PC-3 (cell line): ENCODE measurements at regions not wholly inside any gene's neighbourhood (a gene's known extent, or its start where the extent isn't known, plus 50 kb on each side); places are given as distances from the start of the nearest gene placed in this dataset.

Experiments used
- ATAC-seq: fragments of 200-7000 bp; cut with Tn5 transposase; 2 replicates; pipeline ENCODE4 v1.9.1; 2020; ENCODE audit warnings: mild to moderate bottlenecking, moderate library complexity
- BruUV-seq: library from RNA; stranded (reverse); fragments of 400-500 nt; replicated peaks from 2 replicates; lab custom pipeline; 2021; lab: Mats Ljungman, UMichigan
- CTCF ChIA-PET: fragments of 300-600 bp; sonication (Branson Sonifier 250); formaldehyde crosslinking; loops from one replicate; lab custom pipeline; 2022; ENCODE audit warnings: antibody characterized with exemption; lab: Charles Lee
- POLR2A ChIA-PET: fragments of 300-600 bp; sonication (Branson Sonifier 250); formaldehyde crosslinking; loops from one replicate; lab custom pipeline; 2022; ENCODE audit warnings: antibody characterized with exemption; ENCODE audit not compliant: unreplicated experiment; lab: Charles Lee
- DNase-seq: peaks from one replicate; pipeline ENCODE4 v3.0.0-alpha.2; 2015
- H2AFZ ChIP-seq: fragments of 300-600 bp; sonication (generic); 2 replicates; pipeline ENCODE4 v1.6.0; 2016; ENCODE audit warnings: antibody characterized with exemption, low read length
- H3F3A ChIP-seq: fragments of 300-600 bp; sonication (generic); one replicate; pipeline ENCODE4 v1.6.0; 2017; ENCODE audit warnings: antibody characterized with exemption, low read length, control low read depth, mild to moderate bottlenecking; ENCODE audit not compliant: unreplicated experiment
- H3K27ac ChIP-seq: fragments of 300-600 bp; sonication (generic); 2 replicates; pipeline ENCODE4 v1.5.1; 2016; ENCODE audit warnings: mild to moderate bottlenecking, low read length
- H3K27me3 ChIP-seq: fragments of 300-600 bp; sonication (generic); 2 replicates; pipeline ENCODE4 v1.6.1; 2016; ENCODE audit warnings: low read length, mixed read lengths
- H3K36me3 ChIP-seq: fragments of 300-600 bp; sonication (generic); 2 replicates; pipeline ENCODE4 v1.6.1; 2016; ENCODE audit warnings: low read depth, mixed run types, low read length, mixed read lengths
- H3K4me1 ChIP-seq: fragments of 300-600 bp; sonication (generic); 2 replicates; pipeline ENCODE4 v1.5.1; 2016; ENCODE audit warnings: low read length; ENCODE audit not compliant: insufficient read depth
- H3K4me2 ChIP-seq: fragments of 300-600 bp; sonication (generic); 2 replicates; pipeline ENCODE4 v1.6.0; 2016; ENCODE audit warnings: low read length
- H3K4me3 ChIP-seq: fragments of 300-600 bp; sonication (generic); 2 replicates; pipeline ENCODE4 v1.5.1; 2016; ENCODE audit warnings: mild to moderate bottlenecking, low read length, mixed read lengths
- H3K79me2 ChIP-seq: fragments of 300-600 bp; sonication (generic); 2 replicates; pipeline ENCODE4 v1.6.1; 2017; ENCODE audit warnings: low read length, mixed read lengths
- H3K9ac ChIP-seq: fragments of 300-600 bp; sonication (generic); 2 replicates; pipeline ENCODE4 v1.6.0; 2016; ENCODE audit warnings: mild to moderate bottlenecking, low read length
- H3K9me2 ChIP-seq: fragments of 300-600 bp; sonication (generic); replicated peaks from 2 replicates; pipeline ENCODE4 v1.6.1; 2016; ENCODE audit warnings: mixed run types, low read length, mixed read lengths
- H3K9me3 ChIP-seq: fragments of 300-600 bp; sonication (generic); 2 replicates; pipeline ENCODE4 v1.6.1; 2016; ENCODE audit warnings: low read length, mixed read lengths
- H4K20me1 ChIP-seq: fragments of 300-600 bp; sonication (generic); 2 replicates; pipeline ENCODE4 v1.6.1; 2016; ENCODE audit warnings: low read length, mixed read lengths
- EZH2 ChIP-seq: fragments of 300-600 bp; sonication (generic); IDR thresholded peaks from one replicate; pipeline ENCODE4 v1.6.1; 2017; ENCODE audit warnings: antibody characterized with exemption, mild to moderate bottlenecking, low read length; ENCODE audit not compliant: unreplicated experiment
- EZH2phosphoT487 ChIP-seq: fragments of 300-600 bp; sonication (generic); IDR thresholded peaks from 2 replicates; pipeline ENCODE4 v1.6.1; 2018; ENCODE audit warnings: mild to moderate bottlenecking, antibody characterized with exemption, low read length, borderline replicate concordance
- intact Hi-C: fragments of 100-400 bp; cut with micrococcal nuclease; formaldehyde crosslinking; loops from 2 replicates; pipeline ENCODE4 v1.9.0; 2023
- TF ChIP-seq, protein P1 (sequence below): fragments of 300-600 bp; sonication (generic); conservative IDR thresholded peaks from 2 replicates; pipeline ENCODE4 v1.5.1; 2017; ENCODE audit warnings: antibody characterized with exemption, low read depth, mild to moderate bottlenecking, low read length

DNA sequence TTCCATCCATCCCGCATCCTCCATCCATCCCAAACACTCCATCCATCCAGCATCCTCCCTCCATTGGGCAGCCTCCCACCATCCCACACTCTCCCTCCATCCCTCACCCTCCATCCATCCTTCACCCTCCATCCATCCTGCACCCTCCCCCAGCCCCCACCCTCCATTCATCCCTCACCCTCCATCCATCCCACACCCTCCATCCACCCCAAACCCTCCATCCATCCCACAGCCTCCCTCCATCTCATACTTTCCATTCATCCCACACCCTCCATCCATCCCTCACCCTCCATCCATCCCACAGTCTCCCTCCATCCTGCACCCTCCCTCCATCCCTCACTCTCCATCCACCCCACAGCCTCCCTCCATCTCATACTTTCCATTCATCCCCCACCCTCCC lies 60.4 kb downstream of the FOXI2 start:
- Histone ChIP-seq H3K27me3 (no peaks in the 10 kb centered on the region), H3K9me2 (no peaks in the 10 kb centered on the region), H3K4me2 (no peak overlapping the region), H3F3A (no peaks in the 10 kb centered on the region), H3K9me3 (no peaks in the 10 kb centered on the region), H2AFZ (no peak overlapping the region), H3K4me3 (no peak overlapping the region), H3K4me1 (no peaks in the 10 kb centered on the region), H3K9ac (no peak overlapping the region), H4K20me1 (no peaks in the 10 kb centered on the region), H3K79me2 (no peaks in the 10 kb centered on the region), H3K27ac (no peak overlapping the region), H3K36me3 (no peaks in the 10 kb centered on the region)
- no TSS peak for BruUV-seq
- ATAC-seq: no peak
- ChIA-PET POLR2A (no interaction called here), CTCF (no interaction called here)
- intact Hi-C loops: no loop called here
- DNase-seq: no peak
- TF ChIP-seq, protein P1, sequence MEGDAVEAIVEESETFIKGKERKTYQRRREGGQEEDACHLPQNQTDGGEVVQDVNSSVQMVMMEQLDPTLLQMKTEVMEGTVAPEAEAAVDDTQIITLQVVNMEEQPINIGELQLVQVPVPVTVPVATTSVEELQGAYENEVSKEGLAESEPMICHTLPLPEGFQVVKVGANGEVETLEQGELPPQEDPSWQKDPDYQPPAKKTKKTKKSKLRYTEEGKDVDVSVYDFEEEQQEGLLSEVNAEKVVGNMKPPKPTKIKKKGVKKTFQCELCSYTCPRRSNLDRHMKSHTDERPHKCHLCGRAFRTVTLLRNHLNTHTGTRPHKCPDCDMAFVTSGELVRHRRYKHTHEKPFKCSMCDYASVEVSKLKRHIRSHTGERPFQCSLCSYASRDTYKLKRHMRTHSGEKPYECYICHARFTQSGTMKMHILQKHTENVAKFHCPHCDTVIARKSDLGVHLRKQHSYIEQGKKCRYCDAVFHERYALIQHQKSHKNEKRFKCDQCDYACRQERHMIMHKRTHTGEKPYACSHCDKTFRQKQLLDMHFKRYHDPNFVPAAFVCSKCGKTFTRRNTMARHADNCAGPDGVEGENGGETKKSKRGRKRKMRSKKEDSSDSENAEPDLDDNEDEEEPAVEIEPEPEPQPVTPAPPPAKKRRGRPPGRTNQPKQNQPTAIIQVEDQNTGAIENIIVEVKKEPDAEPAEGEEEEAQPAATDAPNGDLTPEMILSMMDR: no peak
- no peak for TF ChIP-seq EZH2phosphoT487
- TF ChIP-seq EZH2: no peak

DNA sequence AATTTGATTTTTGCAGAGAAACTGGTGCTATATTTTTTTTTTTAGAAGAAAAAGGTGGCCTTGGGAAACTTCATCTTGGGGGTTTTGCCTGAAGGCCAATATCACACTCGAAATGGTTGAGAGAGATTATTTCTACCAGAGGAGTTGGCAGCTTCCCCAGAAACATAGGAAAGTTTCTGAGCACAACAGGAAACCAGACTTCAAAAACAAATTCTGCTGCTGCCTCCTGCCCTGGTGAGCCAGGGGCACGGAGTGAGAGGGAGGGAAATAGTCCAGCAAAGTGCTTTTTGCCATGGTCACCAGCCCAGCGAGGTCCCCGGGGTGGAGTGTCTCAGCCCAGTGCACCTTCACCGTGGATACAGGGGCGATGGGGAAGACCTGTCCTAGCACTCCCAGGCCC lies 61.1 kb downstream of the FOXI2 start:
- no peak overlapping the region for H2AFZ ChIP-seq
- peaks cover 3% of the 10 kb centered on the region; the same call in 1 of the 2 replicates for H3K27me3 ChIP-seq
- no peaks in the 10 kb centered on the region for H4K20me1 ChIP-seq
- POLR2A ChIA-PET: no interaction called here
- H3K36me3 ChIP-seq: no peaks in the 10 kb centered on the region
- H3F3A ChIP-seq: no peaks in the 10 kb centered on the region
- no peak for DNase-seq
- TF ChIP-seq, protein P1: no peak
- no peak for TF ChIP-seq EZH2
- TF ChIP-seq EZH2phosphoT487: no peak
- ATAC-seq: no peak
- H3K9ac ChIP-seq: no peak overlapping the region
- no peaks in the 10 kb centered on the region for H3K79me2 ChIP-seq
- H3K4me2 ChIP-seq: no peak overlapping the region
- no peaks in the 10 kb centered on the region for H3K9me2 ChIP-seq
- no peak overlapping the region for H3K27ac ChIP-seq
- BruUV-seq: no TSS peak
- intact Hi-C loops: no loop called here
- no peaks in the 10 kb centered on the region for H3K9me3 ChIP-seq
- H3K4me3 ChIP-seq: no peak overlapping the region
- CTCF ChIA-PET: no interaction called here
- no peaks in the 10 kb centered on the region for H3K4me1 ChIP-seq

DNA sequence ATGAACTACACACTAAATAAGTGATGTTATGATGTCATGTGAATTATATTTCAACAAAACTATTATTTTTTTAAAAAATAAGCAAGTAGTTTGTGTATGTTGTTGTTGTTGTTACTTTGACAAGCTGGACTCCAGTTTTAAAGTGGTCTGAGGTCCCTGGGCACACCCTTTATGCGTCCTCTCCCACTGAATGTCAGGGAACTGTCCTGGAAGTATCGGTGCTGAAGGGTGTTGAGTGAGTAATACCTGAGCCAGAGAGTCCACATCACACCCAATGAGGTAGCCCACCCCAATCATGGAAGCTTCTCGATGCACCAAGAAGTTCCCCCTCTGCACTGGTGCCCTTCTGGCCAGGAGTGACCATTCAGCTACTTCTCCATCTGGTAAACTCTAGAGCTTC lies 64.3 kb downstream of the FOXI2 start:
- DNase-seq: no peak
- no peak overlapping the region for H2AFZ ChIP-seq
- intact Hi-C loops: no loop called here

More for the DNA sequence above, 64.3 kb downstream of the FOXI2 start:
- H3K79me2 ChIP-seq: no peaks in the 10 kb centered on the region
- H3K27me3 ChIP-seq: peaks cover 26% of the 10 kb centered on the region
- no peaks in the 10 kb centered on the region for H3K9me2 ChIP-seq
- no peaks in the 10 kb centered on the region for H3K4me1 ChIP-seq
- no peaks in the 10 kb centered on the region for H4K20me1 ChIP-seq
- no peak overlapping the region for H3K4me3 ChIP-seq
- ChIA-PET CTCF (no interaction called here), POLR2A (no interaction called here)
- no TSS peak for BruUV-seq
- H3K9ac ChIP-seq: no peak overlapping the region
- H3F3A ChIP-seq: no peaks in the 10 kb centered on the region
- no peak overlapping the region for H3K27ac ChIP-seq
- no peak overlapping the region for H3K4me2 ChIP-seq
- TF ChIP-seq, protein P1: no peak
- no peak for TF ChIP-seq EZH2phosphoT487
- no peak for TF ChIP-seq EZH2
- no peak for ATAC-seq
- no peaks in the 10 kb centered on the region for H3K9me3 ChIP-seq
- no peaks in the 10 kb centered on the region for H3K36me3 ChIP-seq
